ENCODE measurements at regions not wholly inside any gene's neighbourhood (a gene's known extent, or its start where the extent isn't known, plus 50 kb on each side); places are given as distances from the start of the nearest gene placed in this dataset.

GRCh38 chr3:94694894-94695293, 632.0 kb downstream of the NSUN3 start:
- DNase-seq (ENCODE audit: low read depth): no peak

GRCh38 chr3:94704467-94704866, 641.6 kb downstream of the NSUN3 start:
- no peak for DNase-seq (ENCODE audit: low read depth)

GRCh38 chr3:94709249-94709902, 646.5 kb downstream of the NSUN3 start:
- DNase-seq (ENCODE audit: low read depth): no peak

GRCh38 chr3:94714194-94714593, 651.3 kb downstream of the NSUN3 start:
- no peak for DNase-seq (ENCODE audit: low read depth)

GRCh38 chr3:94716326-94717018, 653.6 kb downstream of the NSUN3 start:
- DNase-seq (ENCODE audit: low read depth): no peak

- DNase-seq (ENCODE audit: low read depth): no peak
These were observed 671.3 kb downstream of the NSUN3 start for GRCh38 chr3:94734206-94734605.

- DNase-seq (ENCODE audit: low read depth): no peak
These were observed 672.5 kb downstream of the NSUN3 start for GRCh38 chr3:94735354-94735753.

GRCh38 chr3:94737116-94737515, 674.3 kb downstream of the NSUN3 start:
- DNase-seq (ENCODE audit: low read depth): no peak

- no peak for DNase-seq (ENCODE audit: low read depth)
These were observed 676.6 kb downstream of the NSUN3 start for GRCh38 chr3:94739420-94739819.

GRCh38 chr3:94758751-94759150, 695.9 kb downstream of the NSUN3 start:
- no peak for DNase-seq (ENCODE audit: low read depth)

- no peak for DNase-seq (ENCODE audit: low read depth)
These were observed 709.5 kb downstream of the NSUN3 start for GRCh38 chr3:94772402-94772801.

- no peak for DNase-seq (ENCODE audit: low read depth)
These were observed 712.9 kb downstream of the NSUN3 start for GRCh38 chr3:94775746-94776145.

GRCh38 chr3:94776401-94776915, 713.6 kb downstream of the NSUN3 start:
- no peak for DNase-seq (ENCODE audit: low read depth)

GRCh38 chr3:94778289-94778688, 715.4 kb downstream of the NSUN3 start:
- no peak for DNase-seq (ENCODE audit: low read depth)

GRCh38 chr3:94778814-94779494, 716.1 kb downstream of the NSUN3 start:
- DNase-seq (ENCODE audit: low read depth): no peak

GRCh38 chr3:94779699-94780098, 716.8 kb downstream of the NSUN3 start:
- no peak for DNase-seq (ENCODE audit: low read depth)

- DNase-seq (ENCODE audit: low read depth): no peak
These were observed 721.4 kb downstream of the NSUN3 start for GRCh38 chr3:94784274-94784673.

- no peak for DNase-seq (ENCODE audit: low read depth)
These were observed 724.2 kb downstream of the NSUN3 start for GRCh38 chr3:94787066-94787465.

GRCh38 chr3:94787734-94788270, 724.9 kb downstream of the NSUN3 start:
- DNase-seq (ENCODE audit: low read depth): no peak

GRCh38 chr3:94794563-94794962, 731.7 kb downstream of the NSUN3 start:
- DNase-seq (ENCODE audit: low read depth): no peak

- DNase-seq (ENCODE audit: low read depth): no peak
These were observed 736.7 kb downstream of the NSUN3 start for GRCh38 chr3:94799420-94800060.

GRCh38 chr3:94811836-94812235, 749.0 kb downstream of the NSUN3 start:
- no peak for DNase-seq (ENCODE audit: low read depth)
